AG20443 (cell line): ENCODE measurements at regions not wholly inside any gene's neighbourhood (a gene's known extent, or its start where the extent isn't known, plus 50 kb on each side); places are given as distances from the start of the nearest gene placed in this dataset.
"Not testable (repeated sequence)": the region's sequence is repeated elsewhere in the genome, so short reads cannot be mapped to it uniquely, and the experiment has no call there.

ENCODE experiments used
- DNase-seq: peaks from one replicate; pipeline ENCODE4 v3.0.0; 2012; ENCODE audit warnings: low spot score, mixed read lengths

DNA sequence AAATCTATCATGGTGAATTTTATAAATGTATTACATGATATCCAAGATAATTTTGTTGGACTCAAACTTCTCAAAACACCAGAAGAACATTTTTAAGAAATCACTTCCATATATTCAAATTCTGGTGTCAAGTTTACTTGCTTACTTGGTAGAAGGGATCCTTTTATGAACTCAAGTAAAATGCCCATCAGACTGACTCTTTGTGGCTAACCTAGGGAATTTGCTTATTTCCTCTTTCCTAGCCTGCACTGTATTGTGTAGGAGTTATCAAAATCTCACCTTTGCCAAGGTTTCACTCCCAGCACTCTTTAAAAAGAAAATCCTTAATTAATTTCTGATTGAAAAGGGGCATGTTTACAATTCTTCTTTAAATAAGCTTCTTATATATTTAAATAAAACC lies 196.5 kb downstream of the DUSP6 start:
- no peak for DNase-seq

DNA sequence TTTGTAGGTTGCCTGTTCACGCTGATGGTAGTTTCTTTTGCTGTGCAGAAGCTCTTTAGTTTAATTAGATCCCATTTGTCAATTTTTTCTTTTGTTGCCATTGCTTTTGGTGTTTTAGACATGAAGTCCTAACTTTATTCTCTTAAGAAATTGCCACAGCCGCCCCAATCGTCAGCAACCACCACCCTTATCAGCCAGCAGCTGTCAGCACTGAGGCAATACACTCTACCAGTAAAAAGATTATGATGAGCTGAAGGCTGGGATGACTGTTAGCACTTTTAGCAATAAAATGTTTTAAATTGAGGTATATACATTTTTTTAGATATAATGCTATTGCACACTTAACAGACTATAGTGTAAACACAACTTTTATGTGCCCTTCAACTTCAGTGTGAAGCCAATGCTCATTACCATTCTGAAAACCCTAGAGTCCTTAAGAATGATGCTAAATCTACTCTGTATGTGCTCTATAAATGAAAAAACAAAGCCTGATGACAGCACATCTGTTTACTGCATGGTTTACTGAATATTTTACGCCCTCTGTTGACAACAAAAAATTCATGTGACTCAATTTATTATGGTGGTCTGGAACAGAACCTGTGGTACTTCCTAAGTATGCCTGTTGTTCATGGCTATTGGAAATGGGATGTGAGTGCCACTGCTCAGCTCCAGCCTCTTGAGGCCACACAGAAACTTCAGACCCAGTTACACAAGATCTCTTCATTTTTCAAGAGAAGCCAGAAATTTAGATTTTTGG lies 197.4 kb downstream of the DUSP6 start:
- no peak for DNase-seq

DNA sequence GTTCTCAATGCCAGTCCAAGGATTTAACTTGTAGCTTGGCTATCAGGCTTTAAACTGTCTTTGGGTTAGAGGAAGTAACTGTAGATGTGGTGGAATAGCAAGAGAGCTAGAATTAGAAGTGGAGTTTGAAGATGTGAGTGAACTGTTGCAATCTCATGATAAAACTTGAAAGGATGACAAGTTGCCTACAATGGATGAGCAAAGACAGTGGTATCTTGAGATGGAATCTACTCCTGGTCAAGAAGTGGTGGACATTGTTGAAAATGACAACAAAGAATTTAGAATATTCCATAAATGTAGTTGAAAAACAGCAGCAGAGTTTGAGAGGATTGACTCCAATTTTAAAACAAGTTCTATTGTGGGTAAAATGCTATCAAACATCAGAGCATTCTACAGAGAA lies 199.0 kb downstream of the DUSP6 start:
- no peak for DNase-seq

DNA sequence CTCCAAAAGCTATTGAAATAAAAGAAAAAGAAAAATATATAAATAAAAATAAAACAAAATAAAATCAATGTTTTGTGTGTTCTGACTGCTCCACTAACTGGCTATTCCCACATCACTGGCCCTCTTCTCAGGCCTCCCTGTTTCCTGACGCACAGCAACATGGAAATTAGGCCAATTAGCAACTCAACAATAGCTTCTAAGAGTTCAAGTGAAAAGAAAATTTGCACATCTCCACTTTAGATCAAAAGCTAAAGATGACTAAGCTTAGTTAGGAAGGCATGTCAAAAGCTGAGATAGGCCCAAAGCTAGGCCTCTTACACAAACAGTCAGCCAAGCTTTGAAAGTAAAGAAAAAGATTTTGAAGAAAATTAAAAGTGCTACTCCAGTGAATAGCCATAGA lies 200.8 kb downstream of the DUSP6 start:
- DNase-seq = no peak

DNA sequence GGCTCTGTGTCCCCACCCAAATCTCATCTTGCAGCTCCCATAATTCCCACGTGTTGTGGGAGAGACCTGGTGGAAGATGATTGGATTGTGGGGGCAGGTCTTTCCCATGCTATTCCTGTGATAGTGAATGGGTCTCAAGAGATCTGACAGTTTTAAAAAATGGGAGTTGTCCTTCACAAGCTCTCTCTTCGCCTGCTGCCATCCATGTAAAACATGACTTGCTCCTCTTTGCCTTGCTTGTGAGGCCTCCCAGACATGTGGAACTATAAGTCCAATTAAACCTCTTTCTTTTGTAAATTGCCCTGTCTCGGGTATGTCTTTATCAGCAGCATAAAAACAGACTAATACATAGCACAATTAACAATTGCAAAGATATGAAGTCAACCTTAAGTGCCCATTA lies 201.5 kb downstream of the DUSP6 start:
- not testable (repeated sequence) for DNase-seq

DNA sequence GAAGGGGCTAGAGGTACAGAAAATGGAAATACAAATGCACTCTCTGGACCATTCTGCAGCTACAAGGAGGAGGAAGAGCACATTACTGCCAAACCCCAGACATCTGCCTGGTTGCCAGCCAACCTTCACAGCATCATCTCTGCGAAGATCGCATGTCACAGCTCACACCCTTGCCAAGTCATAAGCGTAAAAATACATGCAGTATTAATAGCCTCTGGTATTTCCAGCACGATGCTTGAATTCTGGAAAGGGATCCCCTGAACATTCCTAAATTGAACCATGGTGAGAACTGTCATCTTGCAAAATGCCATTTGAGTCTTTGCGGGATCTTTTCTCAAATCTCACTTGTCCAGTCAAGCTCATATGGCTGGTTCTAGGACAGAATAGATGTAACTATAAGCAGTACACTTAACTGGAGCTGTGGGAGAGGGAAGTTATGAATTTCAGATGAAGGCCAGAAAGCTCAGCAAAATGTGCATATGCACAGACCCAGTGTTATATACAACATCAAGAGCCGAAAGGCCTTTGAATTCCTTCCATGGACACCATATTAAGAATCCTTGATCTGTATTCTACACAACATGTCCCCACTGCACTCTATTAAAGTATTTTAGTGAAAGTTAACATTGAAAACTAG lies 211.6 kb downstream of the DUSP6 start:
- DNase-seq = peak; percentile 55

DNA sequence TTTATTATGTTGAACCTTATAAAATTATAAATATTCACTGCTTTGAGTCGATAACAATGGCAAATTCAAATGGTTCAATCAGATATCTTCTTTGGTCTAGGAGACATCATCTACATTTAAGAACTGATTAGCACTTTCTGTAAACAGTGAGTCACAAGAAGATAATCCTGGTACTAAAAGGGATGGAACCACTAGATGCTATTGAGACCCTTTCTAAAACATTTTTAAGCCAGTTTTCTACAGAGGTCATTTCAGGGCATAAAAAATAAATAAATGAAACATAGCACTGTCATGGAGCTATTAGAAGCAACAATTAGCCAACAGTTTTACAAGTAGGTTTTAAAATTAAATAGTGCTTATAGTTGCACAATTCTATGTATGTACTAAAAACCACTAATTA lies 212.2 kb downstream of the DUSP6 start:
- DNase-seq = no peak

DNA sequence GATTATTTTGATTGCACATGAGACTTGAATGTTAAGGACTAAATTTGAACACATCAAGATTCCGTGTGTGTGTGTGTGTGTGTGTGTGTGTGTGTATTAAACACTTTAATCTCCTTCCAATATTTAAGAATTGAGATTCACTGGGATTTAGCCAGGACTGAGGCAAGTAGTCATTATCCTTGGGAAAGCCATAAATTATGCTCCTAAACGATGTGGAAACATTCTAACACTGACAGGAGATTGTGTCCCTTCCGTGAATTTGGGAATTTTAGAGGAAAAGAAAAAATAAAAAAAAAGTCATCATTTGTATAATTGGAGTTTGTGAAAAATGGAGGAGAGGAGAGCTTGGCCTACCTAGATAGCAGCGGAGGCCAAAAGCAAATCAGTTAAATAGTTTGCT lies 212.9 kb downstream of the DUSP6 start:
- DNase-seq = no peak

DNA sequence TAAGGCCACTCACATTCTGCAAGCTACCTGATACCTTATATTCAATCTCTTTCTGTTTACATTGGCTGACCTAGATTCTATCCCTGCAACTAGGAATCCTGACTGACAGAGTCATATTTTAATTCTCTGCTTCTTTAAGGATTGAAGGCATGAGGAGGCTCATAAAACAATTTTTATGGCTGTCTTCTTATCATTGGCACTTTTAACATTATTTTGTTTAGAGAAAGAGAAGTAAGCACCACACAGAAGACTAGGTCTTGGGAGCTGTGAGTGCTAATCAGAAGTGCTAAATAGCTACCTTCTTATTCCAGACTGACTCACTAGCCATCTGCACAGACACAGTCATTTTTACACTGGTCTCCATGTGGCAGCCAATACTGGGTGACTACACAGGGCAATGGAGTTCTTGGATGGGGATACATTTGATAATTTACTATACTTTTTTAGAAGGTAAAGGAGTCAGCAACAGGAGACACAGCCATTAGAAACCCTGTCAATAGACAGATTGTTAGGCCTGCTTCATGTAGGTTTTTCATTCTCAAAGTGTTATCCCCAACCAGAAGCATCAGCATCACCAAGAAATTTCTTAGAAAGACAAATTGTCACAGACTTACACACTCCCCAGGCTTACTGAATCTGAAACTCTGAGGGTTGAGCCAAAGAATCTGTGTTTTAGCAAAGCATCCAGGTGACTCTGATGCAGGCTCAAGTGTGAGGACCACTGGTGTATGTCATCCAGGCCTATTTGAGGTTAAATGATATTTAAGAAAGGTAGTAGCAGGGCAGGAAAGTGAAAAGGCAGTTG lies 214.1 kb downstream of the DUSP6 start:
- DNase-seq = peak; percentile 47

DNA sequence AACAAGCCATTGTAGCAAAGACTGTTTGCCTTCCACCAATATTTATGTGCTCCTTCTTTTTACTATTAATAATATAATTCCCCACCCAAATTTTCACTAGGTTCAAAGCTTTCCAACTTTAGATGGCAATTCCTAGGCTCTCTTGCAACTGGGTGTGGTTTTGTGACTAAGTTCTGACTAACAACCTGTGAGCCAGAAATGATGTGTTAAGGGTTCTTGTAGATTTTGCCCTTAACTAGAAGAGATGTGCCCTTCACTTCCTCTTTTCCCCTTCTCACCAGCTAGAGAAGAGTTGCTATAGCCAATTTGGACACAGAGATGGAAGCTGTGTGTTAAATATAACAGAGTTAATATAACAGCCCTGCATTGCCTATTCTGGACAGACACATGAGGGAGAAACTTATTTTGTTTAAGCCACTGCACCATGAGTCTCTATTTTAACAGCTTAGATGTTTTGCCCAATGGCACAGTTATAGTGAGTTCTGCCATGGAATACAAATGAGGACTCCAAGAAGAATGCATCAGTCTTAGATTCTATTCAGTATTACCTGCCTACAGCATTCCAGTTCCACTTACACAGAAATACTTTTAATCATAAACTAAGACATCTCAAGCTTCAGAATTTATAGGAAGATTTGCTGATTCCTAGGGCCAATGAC lies 216.2 kb downstream of the DUSP6 start:
- peak; percentile 57 for DNase-seq

DNA sequence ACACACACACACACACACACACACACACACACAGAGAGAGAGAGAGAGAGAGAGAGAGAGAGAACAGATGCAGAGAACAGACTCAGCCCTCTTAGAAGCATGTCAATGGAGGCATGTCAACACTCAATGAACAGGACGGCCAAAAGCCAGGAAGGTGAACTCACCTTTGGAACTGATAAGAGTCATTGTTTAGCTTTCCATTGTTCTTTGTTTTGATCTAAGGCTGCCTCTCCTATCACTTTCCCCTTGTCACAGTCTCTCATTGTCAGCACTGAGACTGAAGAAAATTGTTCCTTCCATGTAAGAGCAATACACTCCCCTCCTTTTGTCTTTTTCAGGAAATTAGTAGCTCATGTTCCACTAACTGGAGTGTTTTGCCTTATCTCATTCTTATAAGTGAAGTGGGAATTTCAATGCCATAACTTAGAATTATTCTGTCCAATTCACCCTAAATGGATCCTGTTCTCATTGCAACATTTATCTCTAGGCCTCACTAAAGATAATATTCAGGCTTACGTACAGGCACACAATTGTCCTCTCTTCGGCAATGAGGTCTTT lies 218.0 kb downstream of the DUSP6 start:
- DNase-seq = no peak

DNA sequence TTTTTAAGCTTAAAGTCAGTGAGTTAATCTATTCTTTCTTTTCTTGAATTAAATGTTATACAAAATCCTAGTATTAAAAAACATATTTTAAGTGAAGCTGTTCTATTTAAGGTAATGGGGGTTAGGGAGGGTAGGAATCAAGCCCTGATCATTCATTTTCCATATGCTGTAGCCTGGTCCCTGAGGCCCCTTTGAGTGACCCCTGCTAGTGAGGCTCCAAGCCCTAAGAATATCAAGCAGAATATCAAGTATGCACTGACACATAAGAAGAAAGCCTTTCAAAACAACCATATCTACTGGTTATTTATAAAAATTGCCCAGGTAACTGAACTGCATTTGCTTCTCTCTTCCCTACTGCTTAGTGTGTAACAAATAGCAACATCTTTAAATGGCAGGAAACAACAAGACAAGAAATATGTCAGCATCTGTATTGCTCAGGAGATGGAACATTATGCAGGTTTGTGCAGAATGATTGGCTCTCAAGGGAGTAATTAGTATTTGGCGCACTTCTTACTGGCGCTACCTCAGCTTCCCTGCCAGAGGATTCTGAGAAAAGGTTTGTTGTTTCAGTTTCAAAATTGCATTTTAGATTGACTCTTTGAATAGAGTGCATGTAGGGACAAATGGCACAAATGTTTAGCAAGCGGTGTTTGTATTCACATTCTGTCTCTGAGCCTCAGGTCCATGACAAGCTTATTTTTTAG lies 223.0 kb downstream of the DUSP6 start:
- no peak for DNase-seq

DNA sequence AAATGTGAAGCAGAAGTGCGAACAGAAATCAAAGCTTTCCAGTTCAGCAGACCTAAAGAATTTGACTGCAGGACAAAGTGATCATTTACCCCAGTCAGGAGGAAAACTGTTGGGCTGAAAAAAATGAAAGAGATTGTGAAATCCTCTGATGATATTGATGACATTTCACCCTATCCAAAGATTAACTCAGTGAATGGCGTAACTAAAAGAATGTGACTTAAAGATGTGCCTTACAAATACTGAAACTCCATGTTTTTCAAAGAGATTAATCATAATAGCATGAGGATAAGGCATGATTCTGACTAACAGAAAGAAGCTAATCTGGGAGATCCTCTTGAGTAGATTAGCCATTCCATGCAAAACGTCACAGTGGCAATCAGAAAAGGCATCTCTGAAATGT lies 225.6 kb downstream of the DUSP6 start:
- DNase-seq = no peak

DNA sequence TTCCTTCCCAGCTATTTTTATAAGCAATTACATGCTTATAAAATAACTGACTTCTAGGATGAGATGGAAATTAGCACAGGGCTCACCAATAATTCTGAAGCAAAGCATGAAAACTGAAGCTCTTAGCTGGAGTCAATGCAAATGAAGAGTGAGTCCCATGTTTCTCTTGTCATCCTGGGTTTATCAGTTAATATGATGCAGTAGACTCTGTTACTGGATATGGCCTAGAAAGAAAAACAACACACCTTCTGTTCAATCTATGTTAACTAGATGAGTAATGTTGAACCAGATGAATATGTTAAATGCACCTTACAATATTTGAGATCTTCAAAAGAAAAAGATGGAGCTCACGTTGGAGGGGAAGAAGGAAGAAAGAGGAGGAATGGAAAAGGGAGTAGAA lies 229.4 kb downstream of the DUSP6 start:
- DNase-seq = no peak

DNA sequence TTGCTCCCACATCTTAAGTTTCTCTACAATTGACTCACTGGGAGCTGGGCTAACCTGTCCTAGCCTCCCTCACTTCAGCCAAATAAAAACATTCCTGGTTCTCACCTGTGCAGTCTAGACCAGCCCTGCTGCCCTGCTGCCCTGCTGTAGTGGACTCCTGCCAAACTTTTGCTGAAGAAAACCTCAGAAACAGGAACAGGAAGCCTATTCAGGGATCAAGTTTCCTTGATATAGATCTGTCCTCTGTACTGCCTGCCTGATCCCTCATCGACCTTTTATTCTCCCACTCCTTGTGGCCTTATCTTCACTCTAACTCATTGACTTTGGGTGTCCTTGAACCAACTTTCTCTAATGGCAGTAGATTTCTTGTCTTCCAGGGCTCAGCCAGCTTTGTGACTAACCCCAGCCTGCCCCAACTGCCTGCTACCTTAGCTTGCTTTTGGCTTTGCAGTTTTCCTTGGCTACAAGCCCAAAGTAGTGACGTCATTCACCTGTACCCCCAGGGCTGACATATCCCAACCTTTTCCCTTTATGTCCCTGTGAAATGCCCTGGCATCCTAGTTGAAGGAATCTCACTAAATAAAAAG lies 234.8 kb downstream of the DUSP6 start:
- no peak for DNase-seq

DNA sequence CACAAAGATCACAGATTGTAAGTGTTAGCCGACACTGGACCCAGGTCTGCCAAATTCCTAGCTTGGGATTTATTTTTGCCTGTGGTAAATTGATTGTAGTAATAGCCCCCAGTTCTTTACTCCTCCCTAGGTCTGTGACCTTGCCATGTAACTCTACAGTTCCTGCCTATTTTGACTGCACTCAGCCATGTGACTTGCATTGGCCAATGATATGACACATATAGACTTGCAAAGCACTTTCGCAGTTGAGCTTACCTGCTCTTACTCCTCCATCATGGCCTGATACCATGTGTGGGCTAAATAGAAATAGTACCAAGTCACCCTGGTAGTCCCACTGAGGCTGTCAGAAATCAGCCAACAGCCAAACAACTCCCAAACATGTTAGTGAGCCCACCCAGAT lies 240.3 kb downstream of the DUSP6 start:
- DNase-seq = no peak

DNA sequence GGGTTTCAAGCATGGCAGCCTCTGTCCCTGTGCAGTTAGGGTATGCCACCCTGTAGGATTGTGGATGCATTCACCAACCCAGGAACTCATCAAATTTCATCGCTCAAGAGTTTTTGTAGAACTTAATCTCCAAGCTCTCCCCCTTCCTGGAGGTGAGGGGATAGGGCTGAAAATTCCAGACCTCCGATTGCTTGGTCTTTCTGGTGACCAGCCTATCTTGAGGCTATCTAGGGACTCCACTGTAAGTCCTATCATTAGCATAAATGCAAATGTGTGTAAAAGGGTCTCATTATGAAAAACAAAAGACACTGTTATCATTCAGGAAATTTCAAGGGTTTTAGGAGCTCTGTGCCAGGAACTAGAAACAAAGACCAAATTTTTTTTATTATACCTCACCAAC lies 244.0 kb downstream of the DUSP6 start:
- no peak for DNase-seq

DNA sequence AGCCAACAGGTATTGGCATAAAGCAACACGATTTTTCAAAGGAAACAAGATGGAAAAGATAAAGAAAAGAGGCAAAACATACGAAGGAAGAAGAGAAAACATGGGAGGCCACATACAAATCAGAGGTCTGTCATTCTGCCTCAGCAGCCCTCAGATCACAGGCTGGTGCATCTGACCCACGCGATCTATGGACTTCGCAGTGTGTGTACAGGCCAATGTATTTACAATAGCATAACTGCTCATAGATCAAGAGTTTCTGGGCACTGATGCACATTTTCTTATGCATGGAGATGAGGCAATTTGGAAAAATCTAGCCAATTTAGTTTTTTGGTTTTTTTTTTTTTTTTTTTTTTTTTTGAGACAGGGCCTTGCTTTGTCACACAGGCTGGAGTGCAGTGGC lies 245.4 kb downstream of the DUSP6 start:
- DNase-seq = no peak

DNA sequence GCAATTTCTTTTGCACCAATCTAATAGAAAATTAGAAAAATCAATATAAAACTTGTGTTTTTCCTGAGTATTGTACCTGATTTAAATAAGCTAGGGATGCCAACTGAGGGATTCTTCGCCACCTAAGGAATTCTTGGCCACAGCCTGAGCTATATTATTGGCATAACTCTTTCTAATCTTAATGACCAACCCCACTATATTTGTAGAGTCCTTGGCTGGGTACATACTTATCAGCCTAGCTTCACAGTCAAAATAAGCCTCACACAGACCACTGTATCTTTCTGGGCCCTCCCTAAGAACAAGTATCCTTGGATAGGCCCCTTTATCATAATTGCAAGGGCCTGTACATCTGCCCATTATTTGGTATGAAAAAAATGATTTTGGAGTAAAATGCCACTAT lies 247.1 kb downstream of the DUSP6 start:
- DNase-seq = no peak

DNA sequence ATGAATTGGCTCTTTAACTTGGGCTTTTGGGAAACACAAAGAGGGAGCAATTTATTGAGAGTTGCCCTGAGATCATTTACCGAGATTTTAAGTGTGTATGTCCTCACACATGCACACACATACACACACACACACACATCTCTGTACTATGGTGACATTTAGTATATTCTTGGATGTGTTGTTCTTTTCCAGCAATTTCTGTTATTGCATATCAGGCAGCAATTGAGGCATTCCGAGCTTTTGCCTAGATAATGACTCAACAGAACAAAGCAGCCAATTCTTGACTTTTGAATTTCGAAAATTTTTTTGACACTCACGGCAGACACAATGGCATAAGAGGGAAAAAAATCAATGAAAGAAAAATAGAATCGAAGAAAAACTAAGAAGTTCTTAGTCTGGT lies 248.5 kb downstream of the DUSP6 start:
- no peak for DNase-seq

DNA sequence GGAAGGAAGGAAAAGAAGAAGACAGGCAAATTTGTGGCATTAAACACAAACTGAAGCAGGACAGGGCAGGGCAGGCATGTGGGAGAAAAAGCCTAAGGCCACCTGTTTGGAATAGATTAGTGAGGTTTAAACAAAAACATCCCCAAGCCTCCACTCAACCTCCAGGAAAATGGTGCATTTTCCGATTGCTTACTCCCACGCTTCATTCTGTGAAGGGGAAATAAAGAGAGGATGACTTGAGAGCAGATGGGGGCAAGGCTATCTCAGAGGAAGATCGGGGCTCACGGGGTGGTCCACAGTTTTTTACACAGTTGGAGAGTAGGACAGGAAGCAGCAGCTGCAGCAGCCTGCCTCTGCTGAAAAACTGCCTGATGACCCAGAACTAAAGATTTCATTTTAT lies 250.9 kb downstream of the DUSP6 start:
- DNase-seq = no peak
